ENCODE measurements at regions not wholly inside any gene's neighbourhood (a gene's known extent, or its start where the extent isn't known, plus 50 kb on each side); places are given as distances from the start of the nearest gene placed in this dataset.

GRCh38 chrX:151082077-151082948 lies 94.1 kb upstream of the GPR50 start:
- TF ChIP-seq, protein P1, sequence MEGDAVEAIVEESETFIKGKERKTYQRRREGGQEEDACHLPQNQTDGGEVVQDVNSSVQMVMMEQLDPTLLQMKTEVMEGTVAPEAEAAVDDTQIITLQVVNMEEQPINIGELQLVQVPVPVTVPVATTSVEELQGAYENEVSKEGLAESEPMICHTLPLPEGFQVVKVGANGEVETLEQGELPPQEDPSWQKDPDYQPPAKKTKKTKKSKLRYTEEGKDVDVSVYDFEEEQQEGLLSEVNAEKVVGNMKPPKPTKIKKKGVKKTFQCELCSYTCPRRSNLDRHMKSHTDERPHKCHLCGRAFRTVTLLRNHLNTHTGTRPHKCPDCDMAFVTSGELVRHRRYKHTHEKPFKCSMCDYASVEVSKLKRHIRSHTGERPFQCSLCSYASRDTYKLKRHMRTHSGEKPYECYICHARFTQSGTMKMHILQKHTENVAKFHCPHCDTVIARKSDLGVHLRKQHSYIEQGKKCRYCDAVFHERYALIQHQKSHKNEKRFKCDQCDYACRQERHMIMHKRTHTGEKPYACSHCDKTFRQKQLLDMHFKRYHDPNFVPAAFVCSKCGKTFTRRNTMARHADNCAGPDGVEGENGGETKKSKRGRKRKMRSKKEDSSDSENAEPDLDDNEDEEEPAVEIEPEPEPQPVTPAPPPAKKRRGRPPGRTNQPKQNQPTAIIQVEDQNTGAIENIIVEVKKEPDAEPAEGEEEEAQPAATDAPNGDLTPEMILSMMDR (IDR thresholded peaks at IDR 0.05) = peak; percentile 71 to 93 (median 82)
- no peak for TF ChIP-seq POLR2A (IDR thresholded peaks at IDR 0.05)
